Mesothelial cell of epicardium (in vitro differentiated cells): ENCODE measurements at regions not wholly inside any gene's neighbourhood (a gene's known extent, or its start where the extent isn't known, plus 50 kb on each side); places are given as distances from the start of the nearest gene placed in this dataset.

ENCODE experiments used
- DNase-seq, 2 experiments: peaks; one replicate each; pipeline ENCODE4 v3.0.0; 2021; ENCODE audit warnings: low spot score in 2 of 2; ENCODE audit not compliant: unreplicated experiment in 2 of 2
- H3K27ac Mint-ChIP-seq: 2 replicates; pipeline ENCODE4 v1.8.0; 2021; ENCODE audit warnings: mixed read lengths
- H3K27me3 Mint-ChIP-seq: 2 replicates; pipeline ENCODE4 v1.8.0; 2021; ENCODE audit warnings: low read depth, mixed read lengths
- H3K36me3 Mint-ChIP-seq: 2 replicates; pipeline ENCODE4 v1.8.0; 2021; ENCODE audit warnings: mixed read lengths
- H3K4me1 Mint-ChIP-seq: 2 replicates; pipeline ENCODE4 v1.8.0; 2021; ENCODE audit warnings: mixed read lengths
- H3K4me3 Mint-ChIP-seq: 2 replicates; pipeline ENCODE4 v1.8.0; 2021; ENCODE audit warnings: mild to moderate bottlenecking, moderate library complexity, mixed read lengths
- H3K9me3 Mint-ChIP-seq: 2 replicates; pipeline ENCODE4 v1.8.0; 2021; ENCODE audit warnings: mixed read lengths
- CTCF ChIP-seq: fragments of 200-600 bp; sonication (generic); IDR thresholded peaks from one replicate; pipeline ENCODE4 v1.5.0; 2021; ENCODE audit warnings: antibody characterized with exemption; ENCODE audit not compliant: unreplicated experiment

DNA sequence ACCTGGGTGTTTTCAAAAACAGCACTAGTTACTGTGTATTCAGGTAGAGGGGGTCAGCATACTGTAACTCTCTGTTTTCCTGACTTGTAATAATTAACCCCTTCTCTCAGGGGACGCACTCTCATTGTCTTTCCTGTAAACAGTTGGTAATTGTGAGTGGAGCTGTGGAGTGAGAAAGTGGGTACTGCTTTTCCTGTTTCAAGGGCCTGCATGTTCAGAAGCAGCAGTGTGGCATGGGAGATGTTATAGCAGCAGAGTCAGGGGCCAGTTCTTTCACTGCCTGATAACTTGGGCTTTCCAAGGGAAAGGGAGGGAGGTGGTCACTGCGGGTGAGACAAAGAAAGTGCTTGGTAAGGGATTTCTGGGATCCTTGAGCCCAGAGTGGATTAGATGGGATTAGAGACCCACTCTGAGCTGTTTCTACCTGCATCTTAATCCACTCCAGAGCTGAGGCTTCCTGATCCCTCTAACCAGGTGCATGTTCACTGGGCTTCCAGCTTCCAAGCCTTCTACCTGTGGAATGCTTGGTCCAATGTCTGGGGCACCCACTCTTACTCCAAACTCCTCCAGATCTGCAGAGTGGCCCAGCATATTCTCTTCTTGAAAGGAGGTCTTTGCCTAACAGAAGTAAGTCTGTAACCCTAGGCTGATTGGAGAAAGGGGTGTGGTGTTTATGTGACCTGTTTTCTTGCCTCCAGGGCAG lies 105.2 kb downstream of the RPLP1 start:
- peaks cover under 1% of the 10 kb centered on the region for H3K27me3 Mint-ChIP-seq
- H3K36me3 Mint-ChIP-seq = no peaks in the 10 kb centered on the region
- no peak overlapping the region for H3K4me3 Mint-ChIP-seq
- no peak for TF ChIP-seq CTCF
- no peak for DNase-seq
- no peak overlapping the region for H3K27ac Mint-ChIP-seq
- H3K9me3 Mint-ChIP-seq = peaks cover 3% of the 10 kb centered on the region
- H3K4me1 Mint-ChIP-seq = peaks cover 9% of the 10 kb centered on the region

GRCh38 chr15:69559440-69560190 lies 107.0 kb downstream of the RPLP1 start:
- no peaks in the 10 kb centered on the region for H3K9me3 Mint-ChIP-seq
- TF ChIP-seq CTCF = no peak
- H3K27me3 Mint-ChIP-seq = peaks cover 2% of the 10 kb centered on the region
- H3K27ac Mint-ChIP-seq = no peak overlapping the region
- no peak for DNase-seq
- peaks cover 9% of the 10 kb centered on the region for H3K4me1 Mint-ChIP-seq
- H3K36me3 Mint-ChIP-seq = no peaks in the 10 kb centered on the region
- no peak overlapping the region for H3K4me3 Mint-ChIP-seq

GRCh38 chr15:69561071-69561784 lies 108.6 kb downstream of the RPLP1 start:
- Mint-ChIP-seq H3K36me3 (no peaks in the 10 kb centered on the region), H3K9me3 (no peaks in the 10 kb centered on the region), H3K27me3 (peaks cover 2% of the 10 kb centered on the region), H3K4me1 (peaks cover 9% of the 10 kb centered on the region), H3K4me3 (no peak overlapping the region), H3K27ac (no peak overlapping the region)
- DNase-seq = no peak
- TF ChIP-seq CTCF = no peak

- no peak overlapping the region for H3K27ac Mint-ChIP-seq
- no peaks in the 10 kb centered on the region for H3K36me3 Mint-ChIP-seq
- H3K4me1 Mint-ChIP-seq = peaks cover 5% of the 10 kb centered on the region
- H3K4me3 Mint-ChIP-seq = no peak overlapping the region
- peaks cover 2% of the 10 kb centered on the region for H3K27me3 Mint-ChIP-seq
- no peaks in the 10 kb centered on the region for H3K9me3 Mint-ChIP-seq
- no peak for TF ChIP-seq CTCF
- no peak for DNase-seq
Observed at GRCh38 chr15:69562116-69562515, 109.5 kb downstream of the RPLP1 start.

GRCh38 chr15:69562564-69562963 lies 109.9 kb downstream of the RPLP1 start:
- H3K27me3 Mint-ChIP-seq = peaks cover 2% of the 10 kb centered on the region
- H3K4me3 Mint-ChIP-seq = no peak overlapping the region

More at GRCh38 chr15:69562564-69562963, 109.9 kb downstream of the RPLP1 start:
- no peak for DNase-seq
- no peaks in the 10 kb centered on the region for H3K36me3 Mint-ChIP-seq
- no peaks in the 10 kb centered on the region for H3K9me3 Mint-ChIP-seq
- H3K4me1 Mint-ChIP-seq = peaks cover 3% of the 10 kb centered on the region
- TF ChIP-seq CTCF = no peak
- no peak overlapping the region for H3K27ac Mint-ChIP-seq
